Sigmoid colon (tissue), 6 donors: ENCODE measurements at regions not wholly inside any gene's neighbourhood (a gene's known extent, or its start where the extent isn't known, plus 50 kb on each side); places are given as distances from the start of the nearest gene placed in this dataset.

ENCODE experiments used
- DNase-seq: peaks from one replicate; pipeline ENCODE4 v3.0.0-alpha.2; 2019
- H3K27ac ChIP-seq, 4 donors: fragments of 200-600 bp; sonication (generic); one replicate each; pipeline ENCODE4 v1.5.1; 2016 to 2019; ENCODE audit warnings: mild to moderate bottlenecking in 1 of 4
- H3K27me3 ChIP-seq, 3 donors: fragments of 200-600 bp; sonication (generic); one replicate each; pipeline ENCODE4 v1.5.1; 2019; ENCODE audit warnings: mild to moderate bottlenecking in 1 of 3
- H3K36me3 ChIP-seq, 4 donors: fragments of 200-600 bp; sonication (generic); one replicate each; pipeline ENCODE4 v1.5.1; 2016 to 2019
- H3K4me1 ChIP-seq, 4 donors: fragments of 200-600 bp; sonication (generic); one replicate each; pipeline ENCODE4 v1.5.1; 2017 to 2019
- H3K4me3 ChIP-seq, 4 donors: fragments of 200-600 bp; sonication (generic); one replicate each; pipeline ENCODE4 v1.5.1; 2017 to 2019; ENCODE audit warnings: mild to moderate bottlenecking in 2 of 4, moderate library complexity in 1 of 4
- H3K9me3 ChIP-seq, 4 donors: fragments of 200-600 bp in 3 of 4; sonication (generic) in 3 of 4; one replicate each; pipeline versions ENCODE4 v1.5.1 to v1.6.1; 2013 to 2019
- CTCF ChIP-seq, 4 experiments: fragments of 450-650 bp in 3 of 4; fragments of 200-600 bp in 1 of 4; IDR thresholded peaks; one replicate each; pipeline ENCODE4 v1.5.1; 2016 to 2019; ENCODE audit warnings: antibody characterized with exemption in 4 of 4, mild to moderate bottlenecking in 3 of 4, moderate library complexity in 2 of 4
- EP300 ChIP-seq, 4 donors: sonication (generic); formaldehyde crosslinking; IDR thresholded peaks; one replicate each; pipeline ENCODE4 v1.6.1; 2017; ENCODE audit warnings: antibody characterized with exemption in 4 of 4
- POLR2A ChIP-seq, 2 donors: fragments of 450-650 bp; IDR thresholded peaks; one replicate each; pipeline ENCODE4 v1.6.1; 2016; ENCODE audit warnings: antibody characterized with exemption in 2 of 2, mild to moderate bottlenecking in 2 of 2, moderate library complexity in 2 of 2
- POLR2AphosphoS5 ChIP-seq, 4 donors: sonication (generic); formaldehyde crosslinking; IDR thresholded peaks; one replicate each; pipeline ENCODE4 v1.6.1; 2017; ENCODE audit warnings: antibody characterized with exemption in 4 of 4
- WGBS, 2 donors: extraction: QIAGEN DNeasy Blood & Tissue Kit; methylation state at CpG; one replicate each; pipeline ENCODE4 v1.1.7; 2013; 5-methylcytosine and 5-hydroxymethylcytosine counted together
- intact Hi-C: fragments of 100-400 bp; cut with DNase I; formaldehyde crosslinking; loops from one replicate; pipeline ENCODE4 v1.15.1; 2023
- donor health status: healthy with polysubstance abuse.
- donor health status: healthy.

- no peak for TF ChIP-seq EP300 (IDR thresholded peaks at IDR 0.05)
- TF ChIP-seq POLR2A (IDR thresholded peaks at IDR 0.05), result no peak
- TF ChIP-seq POLR2AphosphoS5 (IDR thresholded peaks at IDR 0.05), result no peak
- TF ChIP-seq CTCF (IDR thresholded peaks at IDR 0.05), result no peak
- Histone ChIP-seq H3K4me3 (no peak overlapping the region), H3K27me3 (no peaks in the 10 kb centered on the region), H3K27ac (no peak overlapping the region), H3K36me3 (no peaks in the 10 kb centered on the region), H3K4me1 (no peaks in the 10 kb centered on the region), H3K9me3 (peaks cover 0 to 5% (median 2%) of the 10 kb centered on the region in 4 donors)
- no peak for DNase-seq
- intact Hi-C loops, result no loop called here
- WGBS, 2 donors, result 92 to 94% methylated on average over 3 of the region's 3 CpGs
These were observed 88.0 kb upstream of the VASH1 start for GRCh38 chr14:76673261-76673660.

DNA sequence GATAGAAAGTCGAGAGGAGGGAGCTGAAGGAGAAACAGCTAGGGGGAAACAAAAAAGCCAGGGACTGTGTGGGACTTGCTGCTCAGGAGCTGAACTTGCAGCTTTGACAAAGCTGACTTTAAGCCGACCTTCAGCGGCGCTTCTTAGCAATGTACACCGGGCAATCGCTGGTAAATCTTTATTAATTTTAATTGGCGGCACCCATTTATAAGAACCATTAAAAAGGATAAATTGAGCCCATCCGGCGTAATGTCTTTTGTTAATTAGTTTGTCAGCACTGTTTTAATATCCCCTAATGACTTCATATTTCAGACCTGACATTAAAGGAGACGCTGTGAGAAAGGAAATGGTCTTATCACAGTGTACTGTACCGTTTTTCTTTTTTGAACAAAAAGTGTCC lies 86.2 kb upstream of the VASH1 start:
- H3K36me3 ChIP-seq, result no peaks in the 10 kb centered on the region
- intact Hi-C loops, result no loop called here
- no peak for TF ChIP-seq CTCF (IDR thresholded peaks at IDR 0.05)
- no peak for TF ChIP-seq POLR2AphosphoS5 (IDR thresholded peaks at IDR 0.05)
- TF ChIP-seq POLR2A (IDR thresholded peaks at IDR 0.05), result no peak
- TF ChIP-seq EP300 (IDR thresholded peaks at IDR 0.05), result no peak
- no peaks in the 10 kb centered on the region for H3K9me3 ChIP-seq
- H3K4me3 ChIP-seq, result no peak overlapping the region
- no peak overlapping the region for H3K27ac ChIP-seq
- WGBS, 2 donors, result 72 to 81% methylated on average over 11 of the region's 11 CpGs
- DNase-seq, result no peak
- H3K27me3 ChIP-seq, result no peaks in the 10 kb centered on the region
- no peaks in the 10 kb centered on the region for H3K4me1 ChIP-seq

DNA sequence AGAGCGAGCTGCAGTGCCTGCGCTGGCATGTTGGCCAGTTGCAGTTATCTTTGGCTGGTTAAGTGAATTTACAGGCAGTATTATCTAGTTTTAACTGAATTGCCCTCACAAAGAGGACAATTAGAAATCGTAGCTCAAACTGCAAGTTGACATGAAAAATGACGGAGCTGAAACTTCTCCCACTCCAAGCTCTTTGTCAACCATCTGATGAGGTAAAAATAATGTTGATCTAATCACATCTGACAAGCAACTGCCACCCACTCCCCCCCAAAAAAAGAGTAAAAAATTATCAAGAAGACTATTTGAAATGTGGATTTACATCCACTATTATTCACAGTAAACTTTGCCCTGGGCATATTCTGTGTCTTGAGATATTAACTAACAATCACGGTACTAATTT lies 84.7 kb upstream of the VASH1 start:
- intact Hi-C loops, result no loop called here
- 56 to 88% methylated on average over 5 of the region's 5 CpGs for WGBS, 2 donors
- Histone ChIP-seq H3K9me3 (peaks cover 0 to 2% (median 0%) of the 10 kb centered on the region in 4 donors), H3K27ac (no peak overlapping the region), H3K27me3 (no peaks in the 10 kb centered on the region), H3K4me1 (no peaks in the 10 kb centered on the region), H3K4me3 (no peak overlapping the region), H3K36me3 (no peaks in the 10 kb centered on the region)
- no peak for DNase-seq
- TF ChIP-seq CTCF (IDR thresholded peaks at IDR 0.05) (no peak), POLR2AphosphoS5 (IDR thresholded peaks at IDR 0.05) (no peak), POLR2A (IDR thresholded peaks at IDR 0.05) (no peak), EP300 (IDR thresholded peaks at IDR 0.05) (no peak)

GRCh38 chr14:76677534-76678145 lies 83.6 kb upstream of the VASH1 start:
- intact Hi-C loops, result no loop called here
- WGBS, 2 donors, result 76 to 77% methylated on average over 4 of the region's 4 CpGs
- peaks cover 0 to 5% (median 4%) of the 10 kb centered on the region in 4 donors for H3K9me3 ChIP-seq
- no peaks in the 10 kb centered on the region for H3K27me3 ChIP-seq
- no peak overlapping the region for H3K4me3 ChIP-seq
- no peak for DNase-seq
- H3K36me3 ChIP-seq, result no peaks in the 10 kb centered on the region
- no peaks in the 10 kb centered on the region for H3K4me1 ChIP-seq
- no peak for TF ChIP-seq EP300 (IDR thresholded peaks at IDR 0.05)
- no peak overlapping the region for H3K27ac ChIP-seq

GRCh38 chr14:76678244-76678800 lies 82.9 kb upstream of the VASH1 start:
- intact Hi-C loops, result no loop called here
- no peaks in the 10 kb centered on the region for H3K36me3 ChIP-seq
- no peaks in the 10 kb centered on the region for H3K4me1 ChIP-seq
- TF ChIP-seq POLR2A (IDR thresholded peaks at IDR 0.05) (no peak), CTCF (IDR thresholded peaks at IDR 0.05) (no peak), EP300 (IDR thresholded peaks at IDR 0.05) (no peak), POLR2AphosphoS5 (IDR thresholded peaks at IDR 0.05) (no peak)
- no peaks in the 10 kb centered on the region for H3K27me3 ChIP-seq
- DNase-seq, result no peak
- 86 to 88% methylated on average over 5 of the region's 5 CpGs for WGBS, 2 donors
- no peak overlapping the region for H3K27ac ChIP-seq
- no peak overlapping the region for H3K4me3 ChIP-seq
- H3K9me3 ChIP-seq, result peaks cover 0 to 11% (median 7%) of the 10 kb centered on the region in 4 donors
